ENCODE measurements at regions not wholly inside any gene's neighbourhood (a gene's known extent, or its start where the extent isn't known, plus 50 kb on each side); places are given as distances from the start of the nearest gene placed in this dataset.

DNA sequence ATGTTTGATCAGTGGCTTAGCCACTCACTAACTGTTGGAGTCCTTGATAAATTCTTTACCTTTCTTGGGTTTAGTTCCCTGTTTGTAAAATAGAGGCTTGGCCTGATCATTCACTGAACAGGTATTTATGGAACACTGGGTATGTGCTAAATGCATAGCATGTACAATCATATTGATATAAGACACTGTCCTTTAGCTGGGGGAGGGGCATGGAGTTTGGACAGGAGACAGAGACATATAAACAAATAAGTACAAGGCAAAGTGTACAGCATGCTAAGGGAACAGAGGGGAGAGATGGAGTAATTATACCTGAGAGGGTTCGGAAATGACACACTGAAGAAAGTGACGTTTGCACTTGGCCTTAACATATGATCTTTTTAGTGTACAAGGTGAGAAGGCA lies 124.3 kb upstream of the CACNA1E start:
- TF ChIP-seq CTCF (IDR thresholded peaks at IDR 0.05), result no peak
- ATAC-seq, result no peak
- DNase-seq, result no peak
- Histone ChIP-seq H3K36me3 (no peaks in the 10 kb centered on the region), H3K27me3 (ENCODE audit: low read depth) (no peaks in the 10 kb centered on the region), H3K4me3 (no peak overlapping the region), H3K27ac (no peak overlapping the region), H3K9me3 (no peaks in the 10 kb centered on the region), H3K4me1 (no peaks in the 10 kb centered on the region)
- intact Hi-C loops (cut with DNase I), result no loop called here

GRCh38 chr1:181364801-181365200 lies 118.5 kb upstream of the CACNA1E start:
- ATAC-seq (no peak), DNase-seq (no peak)
- no peak overlapping the region for H3K27ac ChIP-seq
- H3K4me3 ChIP-seq, result no peak overlapping the region
- intact Hi-C loops (cut with DNase I), result no loop called here
- no peaks in the 10 kb centered on the region for H3K4me1 ChIP-seq
- TF ChIP-seq CTCF (IDR thresholded peaks at IDR 0.05), result no peak
- no peaks in the 10 kb centered on the region for H3K36me3 ChIP-seq
- H3K9me3 ChIP-seq, result no peaks in the 10 kb centered on the region
- H3K27me3 ChIP-seq (ENCODE audit: low read depth), result no peaks in the 10 kb centered on the region

- DNase-seq, result no peak
- H3K36me3 ChIP-seq, result no peaks in the 10 kb centered on the region
- intact Hi-C loops (cut with DNase I), result no loop called here
- no peaks in the 10 kb centered on the region for H3K27me3 ChIP-seq (ENCODE audit: low read depth)
- H3K9me3 ChIP-seq, result peaks cover 3% of the 10 kb centered on the region
- ATAC-seq, result no peak
- H3K4me3 ChIP-seq, result no peak overlapping the region
- no peaks in the 10 kb centered on the region for H3K4me1 ChIP-seq
- H3K27ac ChIP-seq, result no peak overlapping the region
- TF ChIP-seq CTCF (IDR thresholded peaks at IDR 0.05), result no peak
Observed at GRCh38 chr1:181366910-181367309, 116.4 kb upstream of the CACNA1E start.

GRCh38 chr1:181369416-181369815 lies 113.9 kb upstream of the CACNA1E start:
- intact Hi-C loops (cut with DNase I), result no loop called here
- no peak for TF ChIP-seq CTCF (IDR thresholded peaks at IDR 0.05)
- no peak for ATAC-seq
- H3K9me3 ChIP-seq, result peaks cover 9% of the 10 kb centered on the region
- no peaks in the 10 kb centered on the region for H3K4me1 ChIP-seq
- no peak for DNase-seq
- no peaks in the 10 kb centered on the region for H3K27me3 ChIP-seq (ENCODE audit: low read depth)
- H3K36me3 ChIP-seq, result no peaks in the 10 kb centered on the region
- no peak overlapping the region for H3K27ac ChIP-seq
- H3K4me3 ChIP-seq, result no peak overlapping the region

- Histone ChIP-seq H3K36me3 (no peaks in the 10 kb centered on the region), H3K27ac (no peak overlapping the region), H3K27me3 (ENCODE audit: low read depth) (no peaks in the 10 kb centered on the region), H3K4me1 (no peaks in the 10 kb centered on the region), H3K4me3 (no peak overlapping the region), H3K9me3 (no peaks in the 10 kb centered on the region)
- DNase-seq (no peak), ATAC-seq (no peak)
- no peak for TF ChIP-seq CTCF (IDR thresholded peaks at IDR 0.05)
- intact Hi-C loops (cut with DNase I), result no loop called here
Observed at GRCh38 chr1:181383695-181384094, 99.6 kb upstream of the CACNA1E start.

DNA sequence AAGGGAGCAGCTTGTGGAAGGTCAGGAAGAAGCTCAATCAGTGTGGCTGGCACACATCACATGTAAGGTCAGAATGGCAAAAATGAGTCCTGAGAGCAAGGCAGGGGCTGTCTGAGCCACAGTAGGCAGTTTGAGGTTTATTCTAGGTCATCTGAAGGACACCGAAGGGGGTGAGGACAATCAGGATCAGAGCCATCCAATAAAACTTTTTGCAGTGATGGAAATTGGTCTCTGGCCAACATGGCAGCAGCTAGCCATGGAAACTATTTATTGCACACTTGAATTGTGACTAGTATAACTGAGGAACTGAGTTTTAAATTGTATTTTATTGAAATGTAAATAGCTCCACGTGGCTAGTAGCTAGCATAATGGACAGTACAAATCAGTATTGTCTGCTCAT lies 97.0 kb upstream of the CACNA1E start:
- Histone ChIP-seq H3K4me1 (no peaks in the 10 kb centered on the region), H3K4me3 (no peak overlapping the region), H3K9me3 (no peaks in the 10 kb centered on the region), H3K36me3 (no peaks in the 10 kb centered on the region), H3K27me3 (ENCODE audit: low read depth) (no peaks in the 10 kb centered on the region), H3K27ac (no peak overlapping the region)
- intact Hi-C loops (cut with DNase I), result no loop called here
- no peak for TF ChIP-seq CTCF (IDR thresholded peaks at IDR 0.05)
- DNase-seq (no peak), ATAC-seq (no peak)
